Naive thymus-derived CD4-positive, alpha-beta T cell (primary cell): ENCODE measurements at regions not wholly inside any gene's neighbourhood (a gene's known extent, or its start where the extent isn't known, plus 50 kb on each side); places are given as distances from the start of the nearest gene placed in this dataset.

Experiments
- ATAC-seq: fragments of 150-1000 bp; cut with Tn5 transposase; 2 replicates; pipeline ENCODE4 v1.10.0; 2021; ENCODE audit warnings: mild to moderate bottlenecking, moderate library complexity
- CTCF ChIA-PET: fragments of 350-600 bp; sonication (Branson Sonifier 250); formaldehyde crosslinking; loops from one replicate; lab custom pipeline; 2021; ENCODE audit warnings: antibody characterized with exemption; lab: Charles Lee
- POLR2A ChIA-PET: fragments of 350-600 bp; sonication (Branson Sonifier 250); formaldehyde crosslinking; loops from one replicate; lab custom pipeline; 2021; ENCODE audit warnings: antibody characterized with exemption, inconsistent platforms; lab: Charles Lee
- DNase-seq, 9 donors: peaks; one replicate each; pipeline versions ENCODE4 v3.0.0 to v3.0.0-alpha.2; 2020 to 2022; ENCODE audit warnings: mixed read lengths in 1 of 9
- H3K27ac ChIP-seq: one replicate; pipeline ENCODE4 v1.7.0; 2013; ENCODE audit warnings: mild to moderate bottlenecking, low read depth, low read length, moderate library complexity
- H3K27me3 ChIP-seq, 2 donors: one replicate each; pipeline ENCODE4 v1.7.0; 2013; ENCODE audit warnings: low read length in 2 of 2, mild to moderate bottlenecking in 2 of 2, moderate library complexity in 2 of 2; ENCODE audit not compliant: control insufficient read depth in 2 of 2, insufficient read depth in 2 of 2
- H3K36me3 ChIP-seq, 3 experiments: 1 replicate in 2 of 3; 2 replicates in 1 of 3; pipeline ENCODE4 v1.7.0; 2013; ENCODE audit warnings: low read length in 3 of 3, mild to moderate bottlenecking in 3 of 3, moderate library complexity in 1 of 3; ENCODE audit not compliant: insufficient read depth in 3 of 3, control insufficient read depth in 2 of 3
- H3K4me1 ChIP-seq, 2 donors: one replicate each; pipeline ENCODE4 v1.7.0; 2013; ENCODE audit warnings: low read length in 2 of 2, mild to moderate bottlenecking in 2 of 2, moderate library complexity in 1 of 2; ENCODE audit not compliant: control insufficient read depth in 2 of 2, insufficient read depth in 2 of 2
- H3K4me3 ChIP-seq: 2 replicates; pipeline ENCODE4 v1.7.0; 2013; ENCODE audit warnings: mild to moderate bottlenecking, low read length
- H3K9me3 ChIP-seq, 3 experiments: 1 replicate in 2 of 3; 2 replicates in 1 of 3; pipeline ENCODE4 v1.7.0; 2013; ENCODE audit warnings: low read length in 3 of 3; ENCODE audit not compliant: control insufficient read depth in 2 of 3
- H3K27ac Mint-ChIP-seq, 9 donors: one replicate each; pipeline ENCODE4 v1.8.0; 2020 to 2022; ENCODE audit warnings: mixed read lengths in 9 of 9, mild to moderate bottlenecking in 8 of 9, moderate library complexity in 5 of 9, inconsistent platforms in 2 of 9
- H3K27me3 Mint-ChIP-seq, 5 donors: one replicate each; pipeline ENCODE4 v1.8.0; 2021 to 2022; ENCODE audit warnings: mixed read lengths in 5 of 5, mild to moderate bottlenecking in 1 of 5
- H3K36me3 Mint-ChIP-seq, 5 donors: one replicate each; pipeline ENCODE4 v1.8.0; 2020 to 2022; ENCODE audit warnings: mixed read lengths in 5 of 5, mild to moderate bottlenecking in 3 of 5, inconsistent platforms in 1 of 5
- H3K4me1 Mint-ChIP-seq, 7 donors: one replicate each; pipeline ENCODE4 v1.8.0; 2020 to 2022; ENCODE audit warnings: mixed read lengths in 7 of 7, mild to moderate bottlenecking in 3 of 7, inconsistent platforms in 1 of 7
- H3K4me3 Mint-ChIP-seq, 10 donors: one replicate each; pipeline ENCODE4 v1.8.0; 2020 to 2022; ENCODE audit warnings: mild to moderate bottlenecking in 10 of 10, mixed read lengths in 10 of 10, moderate library complexity in 6 of 10, inconsistent platforms in 2 of 10
- H3K9me3 Mint-ChIP-seq, 11 donors: one replicate each; pipeline ENCODE4 v1.8.0; 2020 to 2022; ENCODE audit warnings: mixed read lengths in 11 of 11, mild to moderate bottlenecking in 4 of 11, inconsistent platforms in 1 of 11, moderate library complexity in 1 of 11
- intact Hi-C, 2 donors: fragments of 100-400 bp; cut with micrococcal nuclease; formaldehyde crosslinking; loops; one replicate each; pipeline ENCODE4 v1.15.1; 2023

- CTCF ChIA-PET: interaction anchor here (0.8 kb wide), 1 partner anchor 151 kb away, joined by 4 read pairs; no protein-coding TSS in a partner anchor
- H3K9me3 Mint-ChIP-seq: peaks cover 0 to 9% (median 0%) of the 10 kb centered on the region in 11 donors
- no peak overlapping the region for H3K4me3 Mint-ChIP-seq
- intact Hi-C loops: no loop called here
- Histone ChIP-seq H3K27ac (no peak overlapping the region), H3K36me3 (no peaks in the 10 kb centered on the region), H3K4me3 (no peak overlapping the region), H3K27me3 (no peaks in the 10 kb centered on the region), H3K4me1 (no peaks in the 10 kb centered on the region), H3K9me3 (no peaks in the 10 kb centered on the region)
- POLR2A ChIA-PET: no interaction called here
- no peaks in the 10 kb centered on the region for H3K36me3 Mint-ChIP-seq
- peaks cover 0 to 11% (median 0%) of the 10 kb centered on the region in 7 donors for H3K4me1 Mint-ChIP-seq
- ATAC-seq: no peak
- H3K27me3 Mint-ChIP-seq: peaks cover 7 to 15% (median 13%) of the 10 kb centered on the region in 5 donors
- H3K27ac Mint-ChIP-seq: no peak overlapping the region
- no peak for DNase-seq
Measured at GRCh38 chr1:199403531-199404116, 623.9 kb upstream of the NR5A2 start.

GRCh38 chr1:199404191-199404590 lies 623.3 kb upstream of the NR5A2 start:
- intact Hi-C loops: no loop called here

GRCh38 chr1:199404976-199405375 lies 622.5 kb upstream of the NR5A2 start:
- intact Hi-C loops: no loop called here
- H3K36me3 Mint-ChIP-seq: no peaks in the 10 kb centered on the region
- ChIA-PET CTCF (no interaction called here), POLR2A (no interaction called here)
- peaks cover 10 to 20% (median 13%) of the 10 kb centered on the region in 5 donors for H3K27me3 Mint-ChIP-seq
- H3K36me3 ChIP-seq: no peaks in the 10 kb centered on the region
- H3K27ac ChIP-seq: no peak overlapping the region
- no peaks in the 10 kb centered on the region for H3K27me3 ChIP-seq
- no peak overlapping the region for H3K27ac Mint-ChIP-seq
- H3K4me1 ChIP-seq: no peaks in the 10 kb centered on the region
- peaks cover 0 to 8% (median 0%) of the 10 kb centered on the region in 7 donors for H3K4me1 Mint-ChIP-seq
- no peak overlapping the region for H3K4me3 ChIP-seq
- H3K9me3 ChIP-seq: no peaks in the 10 kb centered on the region
- no peak overlapping the region for H3K4me3 Mint-ChIP-seq
- ATAC-seq: no peak
- no peak for DNase-seq
- H3K9me3 Mint-ChIP-seq: peaks cover 0 to 9% (median 0%) of the 10 kb centered on the region in 11 donors

More at GRCh38 chr1:199404191-199404590, 623.3 kb upstream of the NR5A2 start:
- H3K4me1 ChIP-seq: no peaks in the 10 kb centered on the region
- DNase-seq (no peak), ATAC-seq (no peak)
- no peaks in the 10 kb centered on the region for H3K36me3 Mint-ChIP-seq
- ChIA-PET CTCF (no interaction called here), POLR2A (no interaction called here)
- peaks cover 0 to 9% (median 0%) of the 10 kb centered on the region in 11 donors for H3K9me3 Mint-ChIP-seq
- H3K4me3 Mint-ChIP-seq: no peak overlapping the region
- no peaks in the 10 kb centered on the region for H3K9me3 ChIP-seq
- no peaks in the 10 kb centered on the region for H3K36me3 ChIP-seq
- no peak overlapping the region for H3K27ac Mint-ChIP-seq
- no peak overlapping the region for H3K4me3 ChIP-seq
- no peaks in the 10 kb centered on the region for H3K27me3 ChIP-seq
- no peak overlapping the region for H3K27ac ChIP-seq
- peaks cover 8 to 17% (median 13%) of the 10 kb centered on the region in 5 donors for H3K27me3 Mint-ChIP-seq
- peaks cover 0 to 11% (median 0%) of the 10 kb centered on the region in 7 donors for H3K4me1 Mint-ChIP-seq

GRCh38 chr1:199405634-199406196 lies 621.8 kb upstream of the NR5A2 start:
- no peak overlapping the region for H3K27ac ChIP-seq
- no peaks in the 10 kb centered on the region for H3K4me1 ChIP-seq
- H3K27me3 ChIP-seq: no peaks in the 10 kb centered on the region
- ChIA-PET CTCF (no interaction called here), POLR2A (no interaction called here)
- H3K4me3 ChIP-seq: no peak overlapping the region
- no peaks in the 10 kb centered on the region for H3K36me3 ChIP-seq
- no peak overlapping the region for H3K27ac Mint-ChIP-seq
- intact Hi-C loops: no loop called here
- peaks cover 11 to 27% (median 15%) of the 10 kb centered on the region in 5 donors for H3K27me3 Mint-ChIP-seq
- H3K36me3 Mint-ChIP-seq: no peaks in the 10 kb centered on the region
- ATAC-seq: no peak
- H3K4me1 Mint-ChIP-seq: peaks cover 0 to under 1% (median 0%) of the 10 kb centered on the region in 7 donors
- H3K9me3 Mint-ChIP-seq: peaks cover 0 to 9% (median 0%) of the 10 kb centered on the region in 11 donors
- H3K4me3 Mint-ChIP-seq: no peak overlapping the region
- H3K9me3 ChIP-seq: no peaks in the 10 kb centered on the region
- DNase-seq: no peak

- ATAC-seq (no peak), DNase-seq (no peak)
- H3K4me3 ChIP-seq: no peak overlapping the region
- ChIA-PET POLR2A (no interaction called here), CTCF (no interaction called here)
- H3K27me3 ChIP-seq: no peaks in the 10 kb centered on the region
- Mint-ChIP-seq H3K4me1 (no peaks in the 10 kb centered on the region), H3K9me3 (peaks cover 0 to 13% (median 3%) of the 10 kb centered on the region in 11 donors), H3K4me3 (no peak overlapping the region), H3K36me3 (no peaks in the 10 kb centered on the region), H3K27me3 (peaks cover 6 to 30% (median 22%) of the 10 kb centered on the region in 5 donors), H3K27ac (no peak overlapping the region)
- no peaks in the 10 kb centered on the region for H3K4me1 ChIP-seq
- intact Hi-C loops: no loop called here
- no peaks in the 10 kb centered on the region for H3K36me3 ChIP-seq
- H3K27ac ChIP-seq: no peak overlapping the region
- no peaks in the 10 kb centered on the region for H3K9me3 ChIP-seq
Measured at GRCh38 chr1:199410462-199410861, 617.0 kb upstream of the NR5A2 start.

GRCh38 chr1:199411506-199411905 lies 616.0 kb upstream of the NR5A2 start:
- no peak for DNase-seq
- no peak for ATAC-seq
- H3K27me3 ChIP-seq: no peaks in the 10 kb centered on the region
- no peaks in the 10 kb centered on the region for H3K4me1 ChIP-seq
- no peaks in the 10 kb centered on the region for H3K4me1 Mint-ChIP-seq
- no peak overlapping the region for H3K4me3 Mint-ChIP-seq
- peaks cover 0 to 6% (median 0%) of the 10 kb centered on the region in 3 experiments for H3K9me3 ChIP-seq
- intact Hi-C loops: no loop called here
- H3K27me3 Mint-ChIP-seq: peaks cover 4 to 29% (median 21%) of the 10 kb centered on the region in 5 donors
- H3K36me3 ChIP-seq: no peaks in the 10 kb centered on the region
- no peak overlapping the region for H3K4me3 ChIP-seq
- no peak overlapping the region for H3K27ac Mint-ChIP-seq
- peaks cover 0 to 3% (median 0%) of the 10 kb centered on the region in 5 donors for H3K36me3 Mint-ChIP-seq
- peaks cover 0 to 15% (median 8%) of the 10 kb centered on the region in 11 donors for H3K9me3 Mint-ChIP-seq
- H3K27ac ChIP-seq: no peak overlapping the region
- CTCF ChIA-PET: no interaction called here
- POLR2A ChIA-PET: no interaction called here
